GOT3 (cell line): ENCODE measurements at regions not wholly inside any gene's neighbourhood (a gene's known extent, or its start where the extent isn't known, plus 50 kb on each side); places are given as distances from the start of the nearest gene placed in this dataset.
"Not testable (repeated sequence)": the region's sequence is repeated elsewhere in the genome, so short reads cannot be mapped to it uniquely, and the experiment has no call there.

Experiments
- DNase-seq: peaks from one replicate; lab custom pipeline; 2025; ENCODE audit warnings: mixed read lengths; lab: John Stamatoyannopoulos, UW

- DNase-seq, result no peak
These were observed 404.7 kb upstream of the CHAC2 start for GRCh38 chr2:53362934-53363333.

- DNase-seq, result no peak
These were observed 411.2 kb upstream of the CHAC2 start for GRCh38 chr2:53356291-53356905.

GRCh38 chr2:53353135-53354114 is 414.2 kb upstream of the CHAC2 start:
- DNase-seq, result peak; percentile 3

GRCh38 chr2:53347269-53347668 is 420.3 kb upstream of the CHAC2 start:
- DNase-seq, result no peak

- DNase-seq, result no peak
These were observed 425.4 kb upstream of the CHAC2 start for GRCh38 chr2:53342248-53342647.

- no peak for DNase-seq
These were observed 433.0 kb upstream of the CHAC2 start for GRCh38 chr2:53334610-53335009.

- DNase-seq, result no peak
These were observed 435.9 kb upstream of the CHAC2 start for GRCh38 chr2:53331667-53332066.

GRCh38 chr2:53317861-53318260 is 449.7 kb upstream of the CHAC2 start:
- no peak for DNase-seq

GRCh38 chr2:53315149-53315548 is 452.5 kb upstream of the CHAC2 start:
- no peak for DNase-seq

GRCh38 chr2:53314718-53315117 is 452.9 kb upstream of the CHAC2 start:
- no peak for DNase-seq

- DNase-seq, result not testable (repeated sequence)
These were observed 454.0 kb upstream of the CHAC2 start for GRCh38 chr2:53313644-53314043.

- no peak for DNase-seq
These were observed 454.9 kb upstream of the CHAC2 start for GRCh38 chr2:53312721-53313120.

GRCh38 chr2:53312181-53312580 is 455.4 kb upstream of the CHAC2 start:
- DNase-seq, result no peak

- no peak for DNase-seq
These were observed 464.5 kb upstream of the CHAC2 start for GRCh38 chr2:53303012-53303578.

- DNase-seq, result no peak
These were observed 465.1 kb upstream of the CHAC2 start for GRCh38 chr2:53302455-53302854.

GRCh38 chr2:53289309-53290006 is 478.1 kb upstream of the CHAC2 start:
- DNase-seq, result no peak

- no peak for DNase-seq
These were observed 481.3 kb upstream of the CHAC2 start for GRCh38 chr2:53286345-53286744.

GRCh38 chr2:53275743-53276142 is 491.9 kb upstream of the CHAC2 start:
- DNase-seq, result no peak

GRCh38 chr2:53268626-53269025 is 499.0 kb upstream of the CHAC2 start:
- no peak for DNase-seq

- DNase-seq, result no peak
These were observed 499.5 kb upstream of the CHAC2 start for GRCh38 chr2:53268086-53268485.

GRCh38 chr2:53265544-53266299 is 501.9 kb upstream of the CHAC2 start:
- no peak for DNase-seq

GRCh38 chr2:53260568-53260967 is 507.0 kb upstream of the CHAC2 start:
- no peak for DNase-seq
